Glutamatergic neuron (in vitro differentiated cells): ENCODE measurements at regions not wholly inside any gene's neighbourhood (a gene's known extent, or its start where the extent isn't known, plus 50 kb on each side); places are given as distances from the start of the nearest gene placed in this dataset.

Experiments
- DNase-seq: peaks from one replicate; pipeline ENCODE4 v3.0.0; 2022
- H3K27ac Mint-ChIP-seq: one replicate; pipeline ENCODE4 v1.8.0; 2020; ENCODE audit warnings: mild to moderate bottlenecking, mixed read lengths, inconsistent platforms; ENCODE audit not compliant: unreplicated experiment
- H3K27me3 Mint-ChIP-seq: one replicate; pipeline ENCODE4 v1.8.0; 2020; ENCODE audit warnings: mild to moderate bottlenecking, moderate library complexity, mixed read lengths, inconsistent platforms; ENCODE audit not compliant: unreplicated experiment
- H3K36me3 Mint-ChIP-seq: one replicate; pipeline ENCODE4 v1.8.0; 2020; ENCODE audit warnings: mild to moderate bottlenecking, mixed read lengths, inconsistent platforms; ENCODE audit not compliant: unreplicated experiment
- H3K4me1 Mint-ChIP-seq: one replicate; pipeline ENCODE4 v1.8.0; 2020; ENCODE audit warnings: mild to moderate bottlenecking, low read depth, mixed read lengths, inconsistent platforms; ENCODE audit not compliant: unreplicated experiment
- H3K4me3 Mint-ChIP-seq: one replicate; pipeline ENCODE4 v1.8.0; 2020; ENCODE audit warnings: mild to moderate bottlenecking, mixed read lengths, inconsistent platforms; ENCODE audit not compliant: unreplicated experiment
- H3K9me3 Mint-ChIP-seq: one replicate; pipeline ENCODE4 v1.8.0; 2020; ENCODE audit warnings: mild to moderate bottlenecking, moderate library complexity, mixed read lengths, inconsistent platforms; ENCODE audit not compliant: unreplicated experiment
- CTCF ChIP-seq: fragments of 200-600 bp; sonication (generic); IDR thresholded peaks from one replicate; pipeline ENCODE4 v1.5.0; 2021; ENCODE audit not compliant: partially characterized antibody, unreplicated experiment

DNA sequence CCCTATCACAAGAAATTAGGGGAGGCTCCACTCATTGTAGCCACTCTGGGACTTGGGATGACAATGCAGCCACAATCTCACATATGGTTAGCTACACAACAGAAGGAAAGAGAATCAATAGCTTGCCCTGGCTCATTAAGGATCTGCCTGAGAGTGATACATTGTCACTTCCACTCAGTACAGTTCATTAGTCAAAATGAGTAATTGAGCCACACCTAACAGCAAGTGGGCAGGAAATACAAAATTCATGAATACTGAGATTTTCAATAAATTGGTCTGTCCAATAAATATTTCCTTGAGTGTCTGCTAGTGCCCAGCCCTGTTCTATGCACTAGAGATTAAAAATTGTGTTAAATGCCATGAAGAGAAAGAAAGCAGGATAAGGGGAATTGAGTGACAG lies 231.3 kb upstream of the NR4A3 start:
- Mint-ChIP-seq H3K4me1 (peaks cover 21% of the 10 kb centered on the region), H3K27ac (peak overlapping the region; percentile 99), H3K9me3 (no peaks in the 10 kb centered on the region), H3K36me3 (no peaks in the 10 kb centered on the region), H3K27me3 (no peaks in the 10 kb centered on the region), H3K4me3 (peak overlapping the region; percentile 51)
- DNase-seq, result no peak
- no peak for TF ChIP-seq CTCF

DNA sequence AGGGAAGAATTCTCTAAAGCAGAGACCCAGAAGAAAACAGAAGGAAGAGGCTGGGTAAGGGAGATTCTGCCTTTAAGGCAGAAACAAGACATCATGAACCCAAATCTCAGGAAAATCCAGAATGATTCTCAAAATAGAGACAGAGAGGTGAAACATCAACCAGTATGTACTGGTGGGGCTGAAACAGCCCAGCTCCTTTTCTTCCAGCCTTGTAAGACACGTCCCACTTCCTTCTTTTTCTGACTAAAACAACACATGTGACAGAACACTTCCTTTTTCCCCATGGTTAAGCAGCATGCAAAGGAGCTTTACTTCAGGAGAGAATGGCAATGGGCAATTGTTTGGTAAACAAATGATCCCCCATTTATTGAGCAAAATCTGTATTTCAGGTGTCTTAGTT lies 230.8 kb upstream of the NR4A3 start:
- Mint-ChIP-seq H3K27ac (peak overlapping the region; percentile 99), H3K27me3 (no peaks in the 10 kb centered on the region), H3K4me1 (peaks cover 21% of the 10 kb centered on the region), H3K4me3 (peak overlapping the region; percentile 51), H3K9me3 (no peaks in the 10 kb centered on the region), H3K36me3 (no peaks in the 10 kb centered on the region)
- no peak for DNase-seq
- TF ChIP-seq CTCF, result no peak

DNA sequence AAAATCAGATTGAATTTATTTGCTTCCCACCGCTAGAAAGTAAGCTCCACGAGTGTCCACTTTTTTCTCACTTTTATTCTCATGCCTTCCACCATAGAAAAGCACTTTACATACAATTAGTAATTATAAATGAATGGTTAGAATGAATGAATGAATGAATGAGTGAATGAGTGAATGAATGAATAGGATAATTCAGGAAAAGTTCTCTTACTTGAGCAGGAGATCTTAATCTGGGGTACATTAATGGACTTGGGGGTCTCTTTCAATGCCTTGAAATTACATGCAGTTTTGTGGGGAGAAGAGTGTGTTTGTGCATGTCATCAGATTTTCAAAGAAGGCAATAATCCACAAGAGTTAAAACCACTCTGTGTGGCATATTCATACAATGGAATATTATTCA lies 229.9 kb upstream of the NR4A3 start:
- DNase-seq, result no peak
- Mint-ChIP-seq H3K4me1 (peaks cover 21% of the 10 kb centered on the region), H3K4me3 (no peak overlapping the region), H3K27ac (peak overlapping the region; percentile 9), H3K27me3 (no peaks in the 10 kb centered on the region), H3K36me3 (no peaks in the 10 kb centered on the region), H3K9me3 (no peaks in the 10 kb centered on the region)
- TF ChIP-seq CTCF, result no peak

GRCh38 chr9:99592834-99593574 lies 228.7 kb upstream of the NR4A3 start:
- Mint-ChIP-seq H3K9me3 (no peaks in the 10 kb centered on the region), H3K4me1 (peaks cover 22% of the 10 kb centered on the region), H3K36me3 (no peaks in the 10 kb centered on the region), H3K27me3 (no peaks in the 10 kb centered on the region), H3K27ac (no peak overlapping the region), H3K4me3 (no peak overlapping the region)
- no peak for DNase-seq
- no peak for TF ChIP-seq CTCF

DNA sequence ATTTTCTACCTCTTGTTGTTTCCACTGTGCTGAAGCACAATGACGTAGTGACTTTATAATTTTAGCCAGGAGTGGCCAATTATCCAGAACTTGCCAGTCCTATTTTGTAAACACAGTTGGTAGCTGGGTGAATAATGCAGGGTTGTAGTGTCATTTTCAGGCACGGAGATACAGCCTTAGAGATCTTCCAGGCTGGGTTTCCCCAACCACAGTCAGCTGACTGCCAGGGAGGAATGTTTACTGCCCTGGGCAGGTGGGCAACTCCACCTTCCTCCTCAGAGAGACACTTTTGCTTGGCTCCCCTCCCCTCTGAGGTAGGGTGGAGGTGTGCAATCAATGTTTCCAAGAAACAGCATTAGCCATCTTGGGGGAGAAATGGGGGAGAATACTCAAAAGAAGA lies 228.1 kb upstream of the NR4A3 start:
- Mint-ChIP-seq H3K27me3 (no peaks in the 10 kb centered on the region), H3K4me1 (peaks cover 19% of the 10 kb centered on the region), H3K36me3 (no peaks in the 10 kb centered on the region), H3K4me3 (no peak overlapping the region), H3K9me3 (no peaks in the 10 kb centered on the region), H3K27ac (no peak overlapping the region)
- DNase-seq, result no peak
- TF ChIP-seq CTCF, result no peak
